HG03095 (cell line): ENCODE measurements at regions not wholly inside any gene's neighbourhood (a gene's known extent, or its start where the extent isn't known, plus 50 kb on each side); places are given as distances from the start of the nearest gene placed in this dataset.

Source experiments
- ATAC-seq: cut with Tn5 transposase; IDR thresholded peaks from one replicate; pipeline ENCODE4 v1.9.1; 2021; ENCODE audit warnings: moderate library complexity; ENCODE audit not compliant: unreplicated experiment

- no peak for ATAC-seq
These were observed 90.4 kb upstream of the PARD3B start for GRCh38 chr2:204454672-204455380.

- no peak for ATAC-seq
These were observed 76.4 kb upstream of the PARD3B start for GRCh38 chr2:204468746-204469429.

GRCh38 chr2:204470178-204470620 is 75.1 kb upstream of the PARD3B start:
- ATAC-seq: no peak

- no peak for ATAC-seq
These were observed 74.6 kb upstream of the PARD3B start for GRCh38 chr2:204470621-204471196.

- no peak for ATAC-seq
These were observed 72.9 kb upstream of the PARD3B start for GRCh38 chr2:204472375-204472774.

- no peak for ATAC-seq
These were observed 72.1 kb upstream of the PARD3B start for GRCh38 chr2:204473224-204473623.

GRCh38 chr2:204475399-204475798 is 69.9 kb upstream of the PARD3B start:
- no peak for ATAC-seq

GRCh38 chr2:204477358-204477950 is 67.8 kb upstream of the PARD3B start:
- no peak for ATAC-seq

- no peak for ATAC-seq
These were observed 65.7 kb upstream of the PARD3B start for GRCh38 chr2:204479557-204479956.

- no peak for ATAC-seq
These were observed 64.6 kb upstream of the PARD3B start for GRCh38 chr2:204480676-204481075.

GRCh38 chr2:204483608-204484081 is 61.6 kb upstream of the PARD3B start:
- ATAC-seq: no peak

GRCh38 chr2:204486321-204486720 is 59.0 kb upstream of the PARD3B start:
- no peak for ATAC-seq

- ATAC-seq: no peak
These were observed 58.5 kb upstream of the PARD3B start for GRCh38 chr2:204486805-204487204.

- no peak for ATAC-seq
These were observed 57.6 kb upstream of the PARD3B start for GRCh38 chr2:204487447-204488229.

- ATAC-seq: no peak
These were observed 53.7 kb upstream of the PARD3B start for GRCh38 chr2:204491528-204491927.

GRCh38 chr2:204492417-204492816 is 52.9 kb upstream of the PARD3B start:
- no peak for ATAC-seq

- ATAC-seq: no peak
These were observed 50.6 kb upstream of the PARD3B start for GRCh38 chr2:204494681-204495080.

GRCh38 chr2:204495381-204495780 is 49.9 kb upstream of the PARD3B start:
- no peak for ATAC-seq
